ENCODE measurements at regions not wholly inside any gene's neighbourhood (a gene's known extent, or its start where the extent isn't known, plus 50 kb on each side); places are given as distances from the start of the nearest gene placed in this dataset.

- no peaks in the 10 kb centered on the region for H3K36me3 ChIP-seq
- intact Hi-C loops (cut with DNase I): no loop called here
- FAIRE-seq: no peak
- no peak overlapping the region for H3K27ac ChIP-seq
- no peak for DNase-seq
- no peak for ATAC-seq
- H3K4me3 ChIP-seq: no peak overlapping the region
- H3K4me1 ChIP-seq: no peaks in the 10 kb centered on the region
- H3K27me3 ChIP-seq: no peaks in the 10 kb centered on the region
- H3K9me3 ChIP-seq: no peaks in the 10 kb centered on the region
- 52 to 60% methylated on average over 9 of the region's 9 CpGs for WGBS, 2 donors
- no peak for TF ChIP-seq CTCF (IDR thresholded peaks at IDR 0.05)
Measured at GRCh38 chr6:90895299-90896074, 308.6 kb upstream of the MAP3K7 start.

GRCh38 chr6:90894285-90895130, 307.6 kb upstream of the MAP3K7 start:
- Histone ChIP-seq H3K36me3 (no peaks in the 10 kb centered on the region), H3K4me1 (no peaks in the 10 kb centered on the region), H3K27me3 (no peaks in the 10 kb centered on the region), H3K9me3 (no peaks in the 10 kb centered on the region), H3K27ac (no peak overlapping the region), H3K4me3 (no peak overlapping the region)
- DNase-seq (no peak), ATAC-seq (no peak), FAIRE-seq (no peak)
- 45 to 53% methylated on average over 9 of the region's 9 CpGs for WGBS, 2 donors
- TF ChIP-seq CTCF (IDR thresholded peaks at IDR 0.05): no peak
- intact Hi-C loops (cut with DNase I): no loop called here

GRCh38 chr6:90893400-90893799, 306.5 kb upstream of the MAP3K7 start:
- no peak for ATAC-seq
- intact Hi-C loops (cut with DNase I): no loop called here
- no peak for DNase-seq
- no peak for FAIRE-seq
- no peaks in the 10 kb centered on the region for H3K36me3 ChIP-seq
- H3K9me3 ChIP-seq: no peaks in the 10 kb centered on the region
- no peak overlapping the region for H3K27ac ChIP-seq
- H3K27me3 ChIP-seq: no peaks in the 10 kb centered on the region
- TF ChIP-seq CTCF (IDR thresholded peaks at IDR 0.05): no peak
- WGBS, 2 donors: 53 to 60% methylated on average over 4 of the region's 4 CpGs
- no peak overlapping the region for H3K4me3 ChIP-seq
- no peaks in the 10 kb centered on the region for H3K4me1 ChIP-seq

- FAIRE-seq (no peak), DNase-seq (no peak), ATAC-seq (no peak)
- intact Hi-C loops (cut with DNase I): no loop called here
- Histone ChIP-seq H3K4me3 (no peak overlapping the region), H3K36me3 (no peaks in the 10 kb centered on the region), H3K9me3 (no peaks in the 10 kb centered on the region), H3K27ac (no peak overlapping the region), H3K27me3 (no peaks in the 10 kb centered on the region), H3K4me1 (no peaks in the 10 kb centered on the region)
- WGBS, 2 donors: 42% methylated on average over 3 of the region's 3 CpGs
- TF ChIP-seq CTCF (IDR thresholded peaks at IDR 0.05): no peak
Measured at GRCh38 chr6:90892271-90892670, 305.4 kb upstream of the MAP3K7 start.

GRCh38 chr6:90891355-90891754, 304.5 kb upstream of the MAP3K7 start:
- 48 to 50% methylated on average over 5 of the region's 5 CpGs for WGBS, 2 donors
- no peaks in the 10 kb centered on the region for H3K4me1 ChIP-seq
- no peaks in the 10 kb centered on the region for H3K27me3 ChIP-seq
- TF ChIP-seq CTCF (IDR thresholded peaks at IDR 0.05): no peak
- DNase-seq (no peak), ATAC-seq (no peak), FAIRE-seq (no peak)
- H3K36me3 ChIP-seq: no peaks in the 10 kb centered on the region
- H3K4me3 ChIP-seq: no peak overlapping the region
- no peaks in the 10 kb centered on the region for H3K9me3 ChIP-seq
- H3K27ac ChIP-seq: no peak overlapping the region
- intact Hi-C loops (cut with DNase I): no loop called here
